ENCODE measurements at regions not wholly inside any gene's neighbourhood (a gene's known extent, or its start where the extent isn't known, plus 50 kb on each side); places are given as distances from the start of the nearest gene placed in this dataset.
"Not testable (repeated sequence)": the region's sequence is repeated elsewhere in the genome, so short reads cannot be mapped to it uniquely, and the experiment has no call there.

GRCh38 chr9:135195975-135196374 is 108.5 kb downstream of the OLFM1 start:
- not testable (repeated sequence) for DNase-seq (ENCODE audit: low read depth in 2 of 2)

DNA sequence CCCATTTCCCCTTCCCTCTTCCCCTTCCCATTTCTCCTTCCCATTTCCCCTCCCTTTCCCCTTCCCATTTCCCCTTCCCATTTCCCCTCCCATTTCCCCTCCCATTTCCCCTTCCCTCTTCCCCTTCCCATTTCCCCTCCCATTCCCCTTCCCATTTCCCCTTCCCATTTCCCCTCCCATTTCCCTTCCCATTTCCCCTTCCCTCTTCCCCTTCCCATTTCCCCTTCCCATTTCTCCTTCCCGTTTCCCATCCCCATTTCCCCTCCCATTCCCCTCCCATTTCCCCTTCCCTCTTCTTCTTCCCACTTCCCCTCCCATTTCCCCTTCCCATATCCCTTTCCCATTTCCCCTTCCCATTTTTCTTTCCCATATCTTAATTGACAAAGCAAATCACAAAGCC is 109.0 kb downstream of the OLFM1 start:
- DNase-seq (ENCODE audit: low read depth in 2 of 2): no peak

DNA sequence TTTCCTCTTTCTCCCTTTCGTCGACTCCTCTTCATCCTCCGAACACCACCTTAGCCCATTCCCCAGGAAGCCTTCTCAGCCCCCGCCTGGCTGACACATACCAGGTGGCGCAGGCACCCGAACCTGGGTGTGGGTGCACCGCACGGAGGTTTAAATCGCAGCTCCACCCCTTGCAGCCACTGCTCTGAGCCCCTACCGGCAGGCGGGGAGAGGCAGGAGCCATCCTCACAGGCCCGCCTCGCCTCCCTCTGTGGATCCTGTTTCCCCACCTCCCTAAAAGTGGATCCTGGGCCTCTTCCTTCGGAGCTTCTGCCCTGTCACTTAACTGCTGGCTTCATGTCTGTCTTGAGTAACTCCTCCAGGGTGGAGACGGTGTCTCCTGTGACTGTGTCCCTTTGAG is 110.7 kb downstream of the OLFM1 start:
- DNase-seq (ENCODE audit: low read depth in 2 of 2): no peak

DNA sequence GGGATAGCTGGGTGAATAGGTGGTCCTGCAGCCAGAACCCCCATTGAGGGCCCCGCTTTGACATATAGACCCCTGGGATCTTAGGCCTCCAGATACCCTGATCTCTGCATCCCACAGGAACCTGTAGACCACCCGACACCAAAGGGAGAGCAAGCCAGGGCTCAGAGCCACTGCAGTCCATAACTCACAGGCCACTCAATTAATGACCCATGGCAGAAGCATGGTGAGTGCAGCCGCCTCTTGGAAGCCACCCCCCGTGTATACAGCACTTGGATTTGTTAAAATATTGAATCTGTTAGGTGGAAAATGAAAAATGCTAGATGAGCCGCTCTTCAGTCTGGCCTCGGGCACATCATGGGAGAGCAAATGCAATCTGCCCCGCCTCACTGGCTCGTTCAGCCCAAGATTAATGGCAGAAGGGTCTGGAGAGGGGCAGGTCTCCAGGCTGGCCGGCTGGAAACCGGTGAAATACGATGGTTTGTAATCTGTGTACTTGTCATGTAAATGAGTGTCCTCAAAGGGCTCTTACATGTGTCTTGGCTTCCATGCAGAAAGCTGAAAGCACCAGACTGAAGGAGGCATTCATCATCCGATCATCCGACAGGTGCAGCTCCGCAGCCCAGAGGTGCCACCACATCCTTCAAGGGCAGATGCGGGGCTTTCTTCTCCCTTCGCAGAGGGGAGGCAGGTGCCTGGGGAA is 111.3 kb downstream of the OLFM1 start:
- no peak for DNase-seq (ENCODE audit: low read depth in 2 of 2)

DNA sequence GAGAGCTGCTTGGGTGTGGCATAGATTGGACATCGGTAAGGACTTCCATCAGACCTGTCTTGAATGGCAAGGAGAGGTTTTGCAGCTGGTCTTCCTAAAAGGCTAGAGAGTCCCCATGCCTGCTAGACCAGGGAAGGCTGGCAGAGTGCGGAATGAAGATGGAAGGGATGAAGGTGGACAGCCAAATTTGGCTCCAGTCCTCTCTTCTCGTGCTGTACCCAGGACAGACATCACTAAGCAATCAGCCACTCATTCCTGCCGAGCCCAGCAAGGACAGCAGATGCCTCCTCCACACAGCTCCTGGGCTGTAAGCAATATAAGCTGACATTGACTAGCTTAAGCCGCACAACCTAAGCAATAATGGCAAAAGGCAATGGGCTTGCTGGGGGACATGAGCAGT is 112.0 kb downstream of the OLFM1 start:
- no peak for DNase-seq (ENCODE audit: low read depth in 2 of 2)

DNA sequence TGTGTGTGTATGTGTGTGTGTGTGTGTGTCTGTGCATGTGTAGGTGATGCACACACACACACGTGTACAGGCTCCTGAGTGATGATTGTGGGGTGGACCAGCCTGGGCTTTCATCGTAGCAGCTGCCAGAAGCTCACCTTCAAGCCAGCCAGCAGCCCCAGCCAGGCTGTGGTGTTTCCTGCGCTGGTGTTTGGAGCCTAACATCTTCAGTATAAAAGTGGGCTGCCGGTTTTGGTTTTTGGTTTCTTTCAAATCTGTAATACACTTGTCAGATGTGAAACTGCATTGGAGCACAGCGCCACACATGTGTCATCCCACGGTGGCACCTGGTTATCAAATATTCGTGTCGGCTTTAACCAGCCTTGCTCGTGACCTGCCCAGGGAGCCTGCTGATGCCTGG is 114.2 kb downstream of the OLFM1 start:
- no peak for DNase-seq (ENCODE audit: low read depth in 2 of 2)

DNA sequence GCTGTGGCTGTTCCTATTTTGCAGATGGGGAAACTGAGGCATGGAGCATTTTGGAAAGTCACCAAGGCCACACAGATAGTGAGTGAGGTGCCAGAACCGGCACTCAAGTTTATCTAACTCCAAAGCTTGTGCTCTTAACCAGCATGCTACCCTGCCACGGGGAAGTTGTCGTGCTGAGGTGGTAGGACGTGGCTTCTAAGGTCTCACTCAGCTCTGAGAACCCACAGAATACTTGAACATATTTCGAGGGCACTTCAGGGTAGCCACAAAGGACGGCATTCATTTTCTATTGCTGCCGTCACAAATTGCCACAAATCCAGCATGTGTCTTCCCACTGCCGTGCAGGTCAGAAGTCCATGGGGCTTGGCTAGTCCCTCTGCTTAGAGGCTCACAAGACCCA is 116.7 kb downstream of the OLFM1 start:
- DNase-seq (ENCODE audit: low read depth in 2 of 2): no peak

DNA sequence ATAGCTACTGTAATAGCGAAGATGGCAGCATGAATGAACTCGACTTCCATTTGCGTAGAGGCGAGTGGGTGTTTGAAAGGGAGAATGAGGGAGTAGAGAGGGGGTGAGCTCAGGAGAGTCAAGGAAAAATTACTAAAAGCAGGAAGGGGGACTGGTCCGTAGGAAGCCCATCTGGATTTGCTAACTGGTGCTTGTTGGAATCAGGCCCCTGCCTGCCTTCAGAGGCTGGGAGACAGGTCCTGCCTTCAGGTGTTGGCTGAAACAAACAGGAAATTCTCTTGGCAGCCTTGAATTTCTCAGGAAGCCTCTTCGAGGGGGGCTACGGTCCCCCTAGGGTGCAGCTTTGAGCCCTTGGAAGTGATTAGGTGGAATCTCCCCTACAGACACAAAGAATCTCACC is 121.7 kb downstream of the OLFM1 start:
- no peak for DNase-seq (ENCODE audit: low read depth in 2 of 2)

- DNase-seq (ENCODE audit: low read depth in 2 of 2): no peak
Observed at GRCh38 chr9:135209852-135210251, 122.4 kb downstream of the OLFM1 start.

DNA sequence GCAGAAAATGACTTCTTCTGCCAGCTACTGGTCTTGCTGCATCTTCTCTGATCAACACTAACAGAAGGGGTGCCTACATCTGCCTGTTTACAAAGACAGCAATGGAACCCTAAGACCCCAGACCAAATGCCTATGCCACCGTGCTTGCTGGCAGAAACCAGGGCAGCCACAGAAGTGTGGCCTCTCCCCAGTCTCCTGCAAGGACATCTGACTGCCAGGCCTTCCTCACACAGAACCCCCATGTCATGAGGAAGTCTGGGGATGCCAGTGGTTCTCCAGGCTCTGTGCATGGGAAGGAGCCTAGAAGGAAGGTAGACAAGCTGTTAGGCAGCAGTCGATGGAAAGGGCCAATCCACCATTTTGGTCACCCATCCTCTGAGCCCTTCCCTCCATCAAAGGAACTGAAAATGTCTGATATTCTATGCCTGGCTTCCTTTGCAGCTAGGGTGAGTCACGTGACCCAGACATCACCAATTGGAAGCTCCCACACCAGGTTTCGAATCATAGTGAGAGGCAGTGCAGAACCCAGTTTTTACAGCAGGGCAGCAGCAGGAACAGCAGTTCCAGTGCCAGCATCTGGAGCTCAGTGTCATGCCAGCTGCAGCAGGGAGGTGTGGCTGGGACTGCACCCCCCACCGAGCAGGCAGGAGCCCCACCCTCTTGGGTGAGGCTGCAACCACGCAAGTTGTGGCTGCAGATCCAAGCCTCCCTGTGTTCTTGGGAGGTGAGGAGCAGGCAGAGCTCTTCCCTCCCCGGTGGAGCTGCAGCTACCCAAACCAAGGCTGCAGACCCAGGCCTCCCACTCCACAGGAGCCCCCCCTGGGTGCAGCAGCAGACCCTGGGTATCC is 123.4 kb downstream of the OLFM1 start:
- no peak for DNase-seq (ENCODE audit: low read depth in 2 of 2)

GRCh38 chr9:135211524-135211890 is 124.0 kb downstream of the OLFM1 start:
- DNase-seq (ENCODE audit: low read depth in 2 of 2): no peak

- DNase-seq (ENCODE audit: low read depth in 2 of 2): no peak
Observed at GRCh38 chr9:135212961-135213360, 125.5 kb downstream of the OLFM1 start.

GRCh38 chr9:135213566-135213965 is 126.1 kb downstream of the OLFM1 start:
- no peak for DNase-seq (ENCODE audit: low read depth in 2 of 2)

GRCh38 chr9:135214054-135214640 is 126.7 kb downstream of the OLFM1 start:
- no peak for DNase-seq (ENCODE audit: low read depth in 2 of 2)

GRCh38 chr9:135214706-135215105 is 127.2 kb downstream of the OLFM1 start:
- DNase-seq (ENCODE audit: low read depth in 2 of 2): no peak

DNA sequence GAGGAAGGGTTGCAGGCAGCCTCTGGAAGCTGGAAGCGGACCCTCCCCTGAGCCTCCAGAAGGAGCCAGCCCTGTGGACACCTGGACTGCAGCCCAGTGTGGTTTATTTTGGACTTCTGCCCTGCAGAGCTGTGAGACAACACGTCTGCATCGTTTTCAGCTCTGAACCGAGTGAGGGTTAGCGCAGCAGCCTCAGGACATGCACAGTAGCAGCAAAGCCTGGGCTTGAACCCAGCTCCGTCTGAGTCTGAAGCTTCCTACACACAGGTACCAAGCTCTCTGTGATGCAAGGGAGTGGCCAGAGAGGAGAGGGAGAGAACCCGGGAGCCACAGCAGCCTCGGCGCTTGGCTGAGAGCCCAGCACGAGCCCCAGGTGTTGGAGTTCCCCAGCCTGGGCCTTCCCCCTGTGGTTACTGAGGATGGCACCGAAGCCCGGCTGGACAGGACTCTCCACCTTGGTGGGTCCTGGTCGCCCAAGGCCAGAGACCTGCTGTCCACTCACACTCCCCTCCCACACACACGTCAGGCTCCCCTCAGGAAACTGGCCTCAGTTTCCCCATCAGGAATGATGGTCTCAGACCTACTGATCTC is 128.2 kb downstream of the OLFM1 start:
- DNase-seq (ENCODE audit: low read depth in 2 of 2): no peak

- no peak for DNase-seq (ENCODE audit: low read depth in 2 of 2)
Observed at GRCh38 chr9:135216236-135216635, 128.8 kb downstream of the OLFM1 start.

- no peak for DNase-seq (ENCODE audit: low read depth in 2 of 2)
Observed at GRCh38 chr9:135216791-135217441, 129.4 kb downstream of the OLFM1 start.

- no peak for DNase-seq (ENCODE audit: low read depth in 2 of 2)
Observed at GRCh38 chr9:135217836-135218235, 130.4 kb downstream of the OLFM1 start.

- DNase-seq (ENCODE audit: low read depth in 2 of 2): no peak
Observed at GRCh38 chr9:135218331-135219225, 131.1 kb downstream of the OLFM1 start.

All from fibroblast of skin of left quadriceps (primary cell).